ENCODE measurements at regions not wholly inside any gene's neighbourhood (a gene's known extent, or its start where the extent isn't known, plus 50 kb on each side); places are given as distances from the start of the nearest gene placed in this dataset.

- TF ChIP-seq POLR2A (IDR thresholded peaks at IDR 0.05) (no peak), CTCF (IDR thresholded peaks at IDR 0.05) (no peak)
- Histone ChIP-seq H3K36me3 (no peaks in the 10 kb centered on the region), H3K4me3 (replicated peaks in 1 of 3) (no peak overlapping the region), H3K9me3 (no peaks in the 10 kb centered on the region), H3K4me1 (no peaks in the 10 kb centered on the region), H3K27me3 (no peaks in the 10 kb centered on the region), H3K27ac (no peak overlapping the region)
- DNase-seq, result no peak
- intact Hi-C loops (cut with DNase I), result no loop called here
These were observed 214.9 kb upstream of the PPP1R3A start for GRCh38 chr7:114133717-114134116.

- 51 to 60% methylated on average over 3 of the region's 3 CpGs for WGBS, 2 donors
- Histone ChIP-seq H3K36me3 (no peaks in the 10 kb centered on the region), H3K4me1 (no peaks in the 10 kb centered on the region), H3K4me3 (replicated peaks in 1 of 3) (no peak overlapping the region), H3K27me3 (no peaks in the 10 kb centered on the region), H3K9me3 (no peaks in the 10 kb centered on the region), H3K27ac (no peak overlapping the region)
- intact Hi-C loops (cut with DNase I), result no loop called here
- TF ChIP-seq POLR2A (IDR thresholded peaks at IDR 0.05) (no peak), CTCF (IDR thresholded peaks at IDR 0.05) (no peak)
- DNase-seq, result no peak
These were observed 212.1 kb upstream of the PPP1R3A start for GRCh38 chr7:114130866-114131265.

- H3K4me3 ChIP-seq (replicated peaks in 1 of 3), result no peak overlapping the region
- no peaks in the 10 kb centered on the region for H3K36me3 ChIP-seq
- no peaks in the 10 kb centered on the region for H3K4me1 ChIP-seq
- WGBS, 2 donors, result 94 to 98% methylated on average over 1 of the region's 1 CpG
- TF ChIP-seq CTCF (IDR thresholded peaks at IDR 0.05) (no peak), POLR2A (IDR thresholded peaks at IDR 0.05) (no peak)
- no peaks in the 10 kb centered on the region for H3K9me3 ChIP-seq
- no peak for DNase-seq
- H3K27me3 ChIP-seq, result no peaks in the 10 kb centered on the region
- no peak overlapping the region for H3K27ac ChIP-seq
- intact Hi-C loops (cut with DNase I), result no loop called here
These were observed 210.1 kb upstream of the PPP1R3A start for GRCh38 chr7:114128880-114129279.

- intact Hi-C loops (cut with DNase I), result no loop called here
- DNase-seq, result no peak
- Histone ChIP-seq H3K4me3 (replicated peaks in 1 of 3) (no peak overlapping the region), H3K9me3 (no peaks in the 10 kb centered on the region), H3K27me3 (no peaks in the 10 kb centered on the region), H3K27ac (no peak overlapping the region), H3K4me1 (no peaks in the 10 kb centered on the region), H3K36me3 (no peaks in the 10 kb centered on the region)
- TF ChIP-seq POLR2A (IDR thresholded peaks at IDR 0.05), result no peak
- no peak for TF ChIP-seq CTCF (IDR thresholded peaks at IDR 0.05)
These were observed 207.3 kb upstream of the PPP1R3A start for GRCh38 chr7:114126095-114126494.

- peaks cover 0 to 7% of the 10 kb centered on the region in 2 donors for H3K4me1 ChIP-seq
- 78% methylated on average over 3 of the region's 3 CpGs for WGBS, 2 donors
These were observed 194.0 kb upstream of the PPP1R3A start for GRCh38 chr7:114112806-114113205.

More at GRCh38 chr7:114112806-114113205, 194.0 kb upstream of the PPP1R3A start:
- H3K27ac ChIP-seq, result no peak overlapping the region
- H3K27me3 ChIP-seq, result no peaks in the 10 kb centered on the region
- H3K36me3 ChIP-seq, result no peaks in the 10 kb centered on the region
- H3K4me3 ChIP-seq (replicated peaks in 1 of 3), result no peak overlapping the region
- TF ChIP-seq POLR2A (IDR thresholded peaks at IDR 0.05) (no peak), CTCF (IDR thresholded peaks at IDR 0.05) (no peak)
- H3K9me3 ChIP-seq, result no peaks in the 10 kb centered on the region
- intact Hi-C loops (cut with DNase I), result no loop called here
- no peak for DNase-seq
